Stimulated activated CD4-positive, alpha-beta T cell treated with anti-CD3 and anti-CD28 coated beads, Interleukin-12 subunit alpha, Interleukin-12 subunit beta, amount 100 ng/mL, for 48 hours (primary cell): ENCODE measurements at regions not wholly inside any gene's neighbourhood (a gene's known extent, or its start where the extent isn't known, plus 50 kb on each side); places are given as distances from the start of the nearest gene placed in this dataset.
"Not testable (repeated sequence)": the region's sequence is repeated elsewhere in the genome, so short reads cannot be mapped to it uniquely, and the experiment has no call there.

ENCODE experiments used
- DNase-seq, 3 donors: peaks; one replicate each; pipeline ENCODE4 v3.0.0-alpha.2; 2020; ENCODE audit warnings: low read depth in 2 of 3, low spot score in 1 of 3

DNA sequence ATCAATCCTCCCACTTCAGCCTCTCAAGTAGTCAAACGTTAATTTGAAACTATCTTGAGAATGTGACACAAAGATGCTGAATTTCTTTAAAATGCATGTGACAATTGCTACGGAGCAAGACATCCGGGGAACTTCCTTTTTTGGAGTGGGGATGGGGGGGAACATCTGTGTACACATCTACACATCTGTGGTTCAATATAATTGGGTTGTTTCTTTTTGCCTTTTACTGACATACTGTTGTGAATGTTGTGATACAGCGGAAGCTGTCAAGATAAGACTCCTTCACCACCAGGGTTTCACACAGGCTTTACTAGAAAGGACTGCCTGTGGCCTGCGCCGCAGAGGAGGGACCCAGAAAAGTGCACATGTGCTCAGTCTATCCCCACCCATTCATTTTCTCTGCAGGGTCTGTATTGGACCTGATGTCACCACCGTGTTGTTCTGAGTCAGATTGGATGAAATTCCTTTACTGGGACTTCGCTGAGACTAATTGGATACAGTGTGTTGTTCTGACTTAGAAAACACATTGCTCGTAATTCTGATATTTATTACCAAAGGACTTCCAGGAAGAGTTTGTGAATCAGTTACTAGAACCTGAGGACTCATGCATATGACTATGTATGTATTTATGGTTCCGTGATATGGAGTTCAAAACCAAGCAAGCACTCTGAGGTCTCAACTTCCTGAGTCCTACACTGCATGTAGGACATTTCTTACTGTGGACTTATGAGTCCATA lies 98.7 kb upstream of the SGK1 start:
- no peak for DNase-seq

DNA sequence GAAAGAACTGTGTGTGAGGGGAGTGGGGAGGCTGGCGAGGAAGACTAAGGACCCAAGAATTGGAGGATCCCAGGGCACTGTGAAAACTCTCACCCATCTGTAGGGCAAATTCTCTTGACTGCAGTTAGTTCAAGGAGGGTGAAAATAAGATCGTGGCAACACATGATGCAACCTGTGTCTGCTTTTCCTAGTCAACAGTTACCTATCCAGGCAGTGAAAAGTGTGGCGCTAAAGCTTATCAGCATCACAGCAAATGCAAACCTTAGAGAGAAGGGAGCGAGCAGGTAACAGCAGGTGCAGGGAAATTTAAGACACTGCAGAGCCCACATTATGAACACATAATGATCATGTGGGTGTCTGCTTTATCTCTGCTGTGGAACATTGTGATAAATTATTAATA lies 97.7 kb upstream of the SGK1 start:
- DNase-seq, result no peak

DNA sequence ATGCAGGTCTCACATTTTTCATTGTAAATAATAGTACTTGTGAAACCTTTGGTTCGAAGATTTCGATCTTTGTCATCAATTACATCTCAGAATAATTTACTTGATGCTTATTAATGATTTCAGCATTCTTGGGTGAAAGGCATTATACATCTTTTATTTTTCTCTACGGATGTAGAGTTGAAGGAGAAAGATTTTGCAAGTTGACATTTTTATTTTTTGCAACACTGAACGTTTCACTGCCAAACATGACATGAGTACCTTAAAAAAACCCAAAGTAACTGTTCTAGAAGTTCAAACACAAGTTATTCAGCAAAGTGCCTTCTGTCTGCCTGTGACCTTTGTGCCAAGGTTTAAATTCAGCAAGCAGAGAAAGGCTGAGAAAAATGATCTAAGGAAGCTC lies 97.3 kb upstream of the SGK1 start:
- DNase-seq, result no peak

DNA sequence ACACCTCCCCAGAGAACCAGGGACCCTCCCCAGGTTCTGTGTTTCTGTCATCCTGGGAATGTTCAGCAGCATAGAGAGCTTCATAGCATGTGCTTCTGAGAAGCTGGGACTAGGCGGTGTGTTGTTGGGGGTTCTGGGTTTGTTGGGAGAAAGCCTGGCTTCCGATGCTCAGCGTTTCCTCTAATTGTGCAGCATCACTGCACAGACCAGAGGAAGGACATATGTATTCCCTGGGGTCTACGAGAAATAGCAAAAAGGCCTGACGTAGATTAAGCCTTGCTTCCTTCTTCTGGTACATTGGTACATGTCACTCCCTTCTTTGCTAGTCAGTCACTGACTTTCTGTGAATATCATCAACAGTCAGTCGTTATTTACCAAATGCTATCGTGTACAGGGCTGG lies 96.9 kb upstream of the SGK1 start:
- DNase-seq, result no peak

- DNase-seq, result no peak
These were observed 95.3 kb upstream of the SGK1 start for GRCh38 chr6:134413241-134413643.

DNA sequence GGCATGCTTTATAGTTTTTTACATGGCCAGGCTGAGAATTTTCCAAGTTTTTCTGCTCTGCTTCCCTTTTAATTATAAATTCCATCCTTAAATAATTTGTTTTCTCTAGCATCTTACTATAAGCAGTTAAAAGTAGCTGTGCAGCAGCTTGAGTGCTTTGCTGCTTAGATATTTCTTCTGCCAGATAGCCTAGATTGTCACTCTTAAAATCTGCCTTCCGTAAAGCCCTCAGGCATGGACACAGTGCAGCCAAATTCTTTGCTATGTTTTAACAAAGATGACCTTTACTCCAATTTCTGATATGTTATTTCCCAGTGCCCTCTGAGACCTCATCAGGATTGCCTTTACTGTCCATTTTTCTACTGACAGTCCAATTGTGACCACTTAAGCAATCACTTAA lies 92.6 kb upstream of the SGK1 start:
- no peak for DNase-seq

- DNase-seq, result no peak
These were observed 89.9 kb upstream of the SGK1 start for GRCh38 chr6:134407791-134408190.

DNA sequence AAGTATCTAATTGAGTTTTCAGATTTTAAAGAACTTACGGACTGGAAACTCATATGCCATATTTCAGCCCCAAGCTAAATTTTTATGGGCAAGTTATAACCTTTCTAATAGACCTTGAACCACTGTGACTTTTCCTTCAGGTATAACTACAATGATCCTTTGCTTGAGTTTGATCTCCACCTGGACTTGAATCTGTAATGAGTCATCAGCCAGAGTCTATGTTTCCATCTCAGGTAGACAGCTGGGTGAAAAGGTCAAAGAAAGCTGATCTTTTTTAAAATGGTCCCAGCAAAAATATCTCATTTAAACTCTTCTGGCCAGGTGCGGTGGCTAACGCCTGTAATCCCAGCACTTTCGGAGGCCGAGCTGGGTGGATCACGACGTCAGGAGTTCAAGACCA lies 88.4 kb upstream of the SGK1 start:
- no peak for DNase-seq

GRCh38 chr6:134405386-134406087 lies 87.6 kb upstream of the SGK1 start:
- no peak for DNase-seq

GRCh38 chr6:134403312-134403711 lies 85.4 kb upstream of the SGK1 start:
- DNase-seq, result not testable (repeated sequence)

DNA sequence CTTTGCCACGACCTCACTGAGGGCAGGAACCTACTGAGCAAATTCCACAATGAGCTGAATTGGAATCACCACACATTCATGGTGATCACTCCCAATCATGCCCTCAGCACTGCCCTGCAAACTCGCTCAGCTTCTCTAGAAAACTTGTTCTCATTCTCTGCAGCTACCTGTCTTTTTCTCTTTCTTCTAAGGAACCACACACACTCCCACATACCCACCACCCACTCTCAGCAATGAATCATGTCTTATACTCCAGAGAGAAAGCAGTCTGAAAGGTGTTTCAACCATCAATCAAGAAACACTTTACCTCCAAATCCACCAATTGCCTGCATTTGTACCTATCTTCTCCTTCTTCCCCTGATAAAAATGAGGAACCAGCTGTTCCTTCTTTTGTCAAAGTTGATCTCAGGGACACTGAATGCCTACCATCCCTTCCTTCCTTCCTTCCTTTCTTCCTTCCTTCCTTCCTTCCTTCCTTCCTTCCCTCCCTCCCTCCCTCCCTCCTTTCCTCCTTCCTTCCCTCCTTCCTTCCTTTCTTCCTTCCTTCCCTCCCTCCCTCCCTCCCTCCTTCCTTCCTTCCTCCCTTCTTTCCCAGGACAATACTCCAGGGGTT lies 84.6 kb upstream of the SGK1 start:
- no peak for DNase-seq

- no peak for DNase-seq
These were observed 83.0 kb upstream of the SGK1 start for GRCh38 chr6:134400941-134401340.

- peak in 2 of 3 donors; percentile 7 to 17 for DNase-seq
These were observed 80.5 kb upstream of the SGK1 start for GRCh38 chr6:134398453-134398852.

GRCh38 chr6:134397676-134398075 lies 79.8 kb upstream of the SGK1 start:
- no peak for DNase-seq

DNA sequence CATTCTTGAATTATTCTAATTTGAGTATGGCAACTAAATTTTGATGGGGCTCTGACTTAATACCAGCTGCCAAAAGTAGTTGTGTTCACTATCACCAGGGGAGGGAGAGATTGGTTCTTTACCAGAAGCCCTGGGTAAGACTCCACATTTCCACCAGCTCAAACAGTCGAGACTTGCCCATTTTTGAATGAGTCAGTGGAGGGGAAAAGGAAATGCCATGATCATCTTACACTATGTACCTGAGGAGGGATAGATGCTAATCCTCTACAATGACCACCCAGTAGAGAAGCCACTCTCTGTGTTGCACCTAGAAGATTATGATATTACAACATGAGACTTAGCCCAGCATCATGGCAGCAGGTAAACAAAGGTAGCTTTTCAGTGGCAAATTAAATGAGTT lies 77.0 kb upstream of the SGK1 start:
- DNase-seq, result no peak

DNA sequence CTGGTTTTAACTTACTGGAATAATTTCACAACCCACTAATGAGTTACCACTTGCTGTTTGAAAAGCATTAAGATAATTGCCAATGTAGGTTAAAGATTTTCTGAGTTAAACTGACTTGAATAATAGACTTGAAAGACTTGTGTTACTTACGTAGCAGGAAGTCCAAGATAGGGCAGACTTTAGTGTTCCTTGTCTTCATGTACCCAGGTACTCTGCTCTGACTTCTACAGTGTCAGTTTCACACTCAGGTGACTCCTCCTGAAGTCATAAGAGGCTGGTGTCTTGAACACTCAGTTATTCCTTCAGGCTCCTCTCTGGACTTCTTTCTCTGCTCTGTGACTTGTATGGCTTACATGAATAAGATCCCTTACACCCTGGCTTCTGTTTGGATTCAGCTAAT lies 76.3 kb upstream of the SGK1 start:
- DNase-seq, result no peak

- no peak for DNase-seq
These were observed 73.3 kb upstream of the SGK1 start for GRCh38 chr6:134391205-134391604.

GRCh38 chr6:134389658-134390057 lies 71.7 kb upstream of the SGK1 start:
- DNase-seq, result no peak

GRCh38 chr6:134389129-134389528 lies 71.2 kb upstream of the SGK1 start:
- no peak for DNase-seq

GRCh38 chr6:134386482-134386881 lies 68.6 kb upstream of the SGK1 start:
- DNase-seq, result not testable (repeated sequence)

DNA sequence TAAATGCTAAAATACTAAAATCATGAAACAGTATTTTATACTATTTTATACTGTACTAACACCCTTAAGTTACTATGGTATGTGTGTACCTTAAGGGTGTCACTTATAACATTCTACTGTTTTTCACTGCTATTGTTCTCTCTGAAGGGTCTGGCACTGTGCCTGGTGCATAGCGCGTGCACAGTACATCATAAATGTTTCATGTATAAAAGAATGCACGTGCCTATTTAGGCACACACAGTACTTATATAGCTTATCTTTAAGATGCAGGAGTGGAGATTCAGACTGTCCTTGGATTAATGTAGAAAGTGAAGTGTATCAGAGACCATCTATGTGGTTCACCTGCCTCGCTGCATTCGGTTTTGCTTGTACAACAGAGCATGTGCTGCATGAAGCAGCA lies 64.0 kb upstream of the SGK1 start:
- no peak for DNase-seq

DNA sequence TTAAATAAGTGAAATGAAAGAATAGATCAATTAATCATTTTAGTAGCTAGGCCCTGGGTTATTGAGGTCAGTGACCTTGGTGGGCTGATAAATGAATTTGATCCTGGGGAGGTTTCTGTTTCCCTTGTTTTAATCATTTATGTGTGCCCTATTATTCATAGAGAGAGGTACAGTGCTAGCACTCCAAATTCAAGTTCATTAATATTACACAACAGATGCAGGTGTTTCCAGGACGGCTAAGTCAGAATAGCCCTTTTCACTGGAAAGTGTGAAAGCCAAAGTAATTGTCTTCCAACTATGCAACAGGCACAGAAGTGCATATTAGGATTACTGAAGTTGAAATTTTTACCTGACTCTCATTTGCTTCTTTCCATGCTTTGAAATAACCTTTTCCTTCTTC lies 61.7 kb upstream of the SGK1 start:
- no peak for DNase-seq
